ENCODE measurements at regions not wholly inside any gene's neighbourhood (a gene's known extent, or its start where the extent isn't known, plus 50 kb on each side); places are given as distances from the start of the nearest gene placed in this dataset.

DNA sequence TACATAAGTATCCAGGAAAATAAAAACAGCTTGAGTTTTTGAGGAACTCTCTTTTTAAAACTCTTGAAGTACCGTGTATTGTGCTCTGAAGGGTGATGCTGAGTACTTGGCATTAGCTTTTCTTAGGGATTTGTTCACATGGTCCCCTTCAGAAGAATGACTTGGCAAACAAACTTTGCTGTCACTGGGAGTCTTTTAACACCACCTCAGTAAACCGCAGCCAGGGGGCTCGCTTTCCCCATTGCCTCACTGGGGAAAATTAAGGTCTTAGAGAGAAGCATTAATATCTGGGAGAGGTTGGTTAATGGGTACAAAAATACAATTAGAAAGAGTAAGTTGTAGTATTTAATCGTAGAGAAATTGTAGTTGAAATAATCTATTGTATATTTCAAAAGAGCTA lies 105.9 kb upstream of the DAP start:
- TF ChIP-seq, protein P1, sequence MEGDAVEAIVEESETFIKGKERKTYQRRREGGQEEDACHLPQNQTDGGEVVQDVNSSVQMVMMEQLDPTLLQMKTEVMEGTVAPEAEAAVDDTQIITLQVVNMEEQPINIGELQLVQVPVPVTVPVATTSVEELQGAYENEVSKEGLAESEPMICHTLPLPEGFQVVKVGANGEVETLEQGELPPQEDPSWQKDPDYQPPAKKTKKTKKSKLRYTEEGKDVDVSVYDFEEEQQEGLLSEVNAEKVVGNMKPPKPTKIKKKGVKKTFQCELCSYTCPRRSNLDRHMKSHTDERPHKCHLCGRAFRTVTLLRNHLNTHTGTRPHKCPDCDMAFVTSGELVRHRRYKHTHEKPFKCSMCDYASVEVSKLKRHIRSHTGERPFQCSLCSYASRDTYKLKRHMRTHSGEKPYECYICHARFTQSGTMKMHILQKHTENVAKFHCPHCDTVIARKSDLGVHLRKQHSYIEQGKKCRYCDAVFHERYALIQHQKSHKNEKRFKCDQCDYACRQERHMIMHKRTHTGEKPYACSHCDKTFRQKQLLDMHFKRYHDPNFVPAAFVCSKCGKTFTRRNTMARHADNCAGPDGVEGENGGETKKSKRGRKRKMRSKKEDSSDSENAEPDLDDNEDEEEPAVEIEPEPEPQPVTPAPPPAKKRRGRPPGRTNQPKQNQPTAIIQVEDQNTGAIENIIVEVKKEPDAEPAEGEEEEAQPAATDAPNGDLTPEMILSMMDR (IDR thresholded peaks at IDR 0.05): no peak
- no peak for TF ChIP-seq POLR2A (IDR thresholded peaks at IDR 0.05)
- no peak for TF ChIP-seq POLR2AphosphoS5 (IDR thresholded peaks at IDR 0.05)
